Endodermal cell (in vitro differentiated cells): ENCODE measurements at regions not wholly inside any gene's neighbourhood (a gene's known extent, or its start where the extent isn't known, plus 50 kb on each side); places are given as distances from the start of the nearest gene placed in this dataset.

Experiments
- DNase-seq: peaks from one replicate; pipeline ENCODE4 v3.0.0-alpha.2; 2017
- H3K27ac ChIP-seq: 2 replicates; pipeline ENCODE4 v1.5.1; 2013; ENCODE audit warnings: mild to moderate bottlenecking, low read depth, low read length, moderate library complexity
- H3K27me3 ChIP-seq: 2 replicates; pipeline ENCODE4 v1.6.1; 2013; ENCODE audit warnings: mild to moderate bottlenecking, low read length, moderate library complexity; ENCODE audit not compliant: insufficient read depth, control insufficient read depth, poor library complexity, severe bottlenecking
- H3K36me3 ChIP-seq: 2 replicates; pipeline ENCODE4 v1.7.0; 2013; ENCODE audit warnings: mild to moderate bottlenecking, low read length, moderate library complexity; ENCODE audit not compliant: control insufficient read depth, insufficient read depth
- H3K4me1 ChIP-seq: one replicate; pipeline ENCODE4 v1.7.0; 2013; ENCODE audit warnings: low read length; ENCODE audit not compliant: control insufficient read depth, insufficient read depth
- H3K4me3 ChIP-seq: 2 replicates; pipeline ENCODE4 v1.5.1; 2013; ENCODE audit warnings: mild to moderate bottlenecking, low read length, moderate library complexity
- H3K9ac ChIP-seq: 2 replicates; pipeline ENCODE4 v1.6.1; 2013; ENCODE audit warnings: mild to moderate bottlenecking, low read length, moderate library complexity; ENCODE audit not compliant: poor library complexity, severe bottlenecking; ENCODE audit errors: extremely low read depth
- H3K9me3 ChIP-seq: 2 replicates; pipeline ENCODE4 v1.6.1; 2013; ENCODE audit warnings: mild to moderate bottlenecking, low read length, moderate library complexity; ENCODE audit not compliant: control insufficient read depth
- H3K27ac Mint-ChIP-seq: 2 replicates; pipeline ENCODE4 v1.8.0; 2020; ENCODE audit warnings: mixed read lengths
- H3K27me3 Mint-ChIP-seq: 2 replicates; pipeline ENCODE4 v1.8.0; 2021; ENCODE audit warnings: mild to moderate bottlenecking, mixed read lengths; ENCODE audit not compliant: insufficient read depth
- H3K36me3 Mint-ChIP-seq: 2 replicates; pipeline ENCODE4 v1.8.0; 2020; ENCODE audit warnings: low read depth, mixed read lengths
- H3K4me1 Mint-ChIP-seq: 2 replicates; pipeline ENCODE4 v1.8.0; 2020; ENCODE audit warnings: mixed read lengths
- H3K4me3 Mint-ChIP-seq: 2 replicates; pipeline ENCODE4 v1.8.0; 2020; ENCODE audit warnings: mild to moderate bottlenecking, moderate library complexity, mixed read lengths
- H3K9me3 Mint-ChIP-seq: 2 replicates; pipeline ENCODE4 v1.8.0; 2020; ENCODE audit warnings: mild to moderate bottlenecking, mixed read lengths
- WGBS, 2 experiments: methylation state at CpG; one replicate each; pipeline versions ENCODE4 v1.1.5 to v1.1.7; 2013; ENCODE audit warnings: missing lambda C conversion rate in 2 of 2, mixed read lengths in 1 of 2; ENCODE audit not compliant: insufficient coverage in 1 of 2, insufficient read length in 1 of 2; 5-methylcytosine and 5-hydroxymethylcytosine counted together
- TF ChIP-seq, protein P1 (sequence below): fragments of 200-600 bp; sonication (generic); conservative IDR thresholded peaks from 2 replicates; pipeline ENCODE4 v1.5.0; 2021; ENCODE audit warnings: antibody characterized with exemption, mild to moderate bottlenecking

DNA sequence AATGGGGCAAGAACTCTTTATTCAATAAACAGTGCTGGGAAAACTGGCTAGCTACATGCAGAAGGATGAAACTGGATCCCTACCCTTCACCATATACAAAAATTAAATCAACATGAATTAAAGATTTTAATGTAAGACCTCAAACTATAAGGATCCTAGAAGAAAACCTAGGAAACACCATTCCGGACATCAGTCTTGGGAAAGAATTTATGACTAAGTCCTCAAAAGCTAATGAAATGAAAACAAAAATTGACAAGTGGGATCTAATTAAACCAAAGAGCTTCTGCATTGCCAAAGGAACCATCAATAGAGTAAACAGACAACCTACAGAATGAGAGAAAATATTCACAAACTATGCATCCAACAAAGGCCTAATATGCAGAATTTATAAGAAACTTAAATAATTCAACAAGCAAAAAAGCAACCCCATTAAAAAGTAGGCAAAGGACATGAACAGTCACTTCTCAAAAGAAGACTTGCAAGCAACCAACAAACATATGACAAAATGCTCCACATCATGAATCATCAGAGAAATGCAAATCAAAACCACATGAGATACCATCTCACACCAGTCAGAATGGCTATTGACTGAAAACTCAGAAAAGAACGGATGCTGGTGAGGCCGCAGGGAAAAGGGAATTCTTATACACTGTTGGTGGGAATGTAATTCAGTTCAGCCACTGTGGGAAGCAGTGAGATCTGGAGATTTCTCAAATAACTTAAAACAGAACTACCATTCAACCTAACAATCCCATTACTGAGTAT, 104.3 kb upstream of the MAP3K1 start:
- H3K4me1 ChIP-seq, result peaks cover 3% of the 10 kb centered on the region
- TF ChIP-seq, protein P1, sequence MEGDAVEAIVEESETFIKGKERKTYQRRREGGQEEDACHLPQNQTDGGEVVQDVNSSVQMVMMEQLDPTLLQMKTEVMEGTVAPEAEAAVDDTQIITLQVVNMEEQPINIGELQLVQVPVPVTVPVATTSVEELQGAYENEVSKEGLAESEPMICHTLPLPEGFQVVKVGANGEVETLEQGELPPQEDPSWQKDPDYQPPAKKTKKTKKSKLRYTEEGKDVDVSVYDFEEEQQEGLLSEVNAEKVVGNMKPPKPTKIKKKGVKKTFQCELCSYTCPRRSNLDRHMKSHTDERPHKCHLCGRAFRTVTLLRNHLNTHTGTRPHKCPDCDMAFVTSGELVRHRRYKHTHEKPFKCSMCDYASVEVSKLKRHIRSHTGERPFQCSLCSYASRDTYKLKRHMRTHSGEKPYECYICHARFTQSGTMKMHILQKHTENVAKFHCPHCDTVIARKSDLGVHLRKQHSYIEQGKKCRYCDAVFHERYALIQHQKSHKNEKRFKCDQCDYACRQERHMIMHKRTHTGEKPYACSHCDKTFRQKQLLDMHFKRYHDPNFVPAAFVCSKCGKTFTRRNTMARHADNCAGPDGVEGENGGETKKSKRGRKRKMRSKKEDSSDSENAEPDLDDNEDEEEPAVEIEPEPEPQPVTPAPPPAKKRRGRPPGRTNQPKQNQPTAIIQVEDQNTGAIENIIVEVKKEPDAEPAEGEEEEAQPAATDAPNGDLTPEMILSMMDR, result no peak
- Mint-ChIP-seq H3K27me3 (peaks cover 1% of the 10 kb centered on the region), H3K4me3 (no peak overlapping the region), H3K4me1 (peaks cover 32% of the 10 kb centered on the region), H3K9me3 (peaks cover 7% of the 10 kb centered on the region), H3K36me3 (no peaks in the 10 kb centered on the region), H3K27ac (no peak overlapping the region)
- H3K36me3 ChIP-seq, result no peaks in the 10 kb centered on the region
- H3K4me3 ChIP-seq, result no peak overlapping the region
- H3K9me3 ChIP-seq, result peaks cover 6% of the 10 kb centered on the region
- 92 to 100% methylated on average over 1 to 3 of the region's 3 CpGs for WGBS, 2 experiments
- H3K27ac ChIP-seq, result no peak overlapping the region
- H3K27me3 ChIP-seq, result no peaks in the 10 kb centered on the region
- H3K9ac ChIP-seq, result no peak overlapping the region
- DNase-seq, result no peak

DNA sequence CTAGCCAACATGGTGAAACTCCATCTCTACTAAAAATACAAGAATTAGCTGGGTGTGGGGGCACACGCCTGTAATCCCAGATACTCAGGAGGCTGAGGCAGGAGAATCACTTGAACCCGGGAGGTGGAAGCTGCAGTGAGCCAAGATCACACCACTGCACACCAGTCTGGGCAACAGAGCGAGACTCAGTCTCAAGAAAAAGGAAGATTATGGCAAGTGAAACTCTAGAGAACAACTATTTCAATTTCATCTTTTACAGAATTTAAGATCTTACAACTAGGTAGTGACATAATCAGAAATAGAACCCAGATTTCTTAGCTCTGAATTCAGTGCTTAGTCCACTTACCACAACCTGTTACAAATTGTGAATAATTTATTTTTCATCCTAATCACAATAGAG, 108.8 kb upstream of the MAP3K1 start:
- WGBS, 2 experiments, result 83 to 94% methylated on average over 2 to 3 of the region's 3 CpGs
- H3K9me3 ChIP-seq, result peaks cover 6% of the 10 kb centered on the region
- no peak for DNase-seq
- no peak overlapping the region for H3K4me3 Mint-ChIP-seq
- H3K36me3 Mint-ChIP-seq, result no peaks in the 10 kb centered on the region
- no peak overlapping the region for H3K9ac ChIP-seq
- H3K4me3 ChIP-seq, result no peak overlapping the region
- H3K9me3 Mint-ChIP-seq, result peaks cover 7% of the 10 kb centered on the region
- no peak overlapping the region for H3K27ac Mint-ChIP-seq
- no peaks in the 10 kb centered on the region for H3K27me3 ChIP-seq
- no peaks in the 10 kb centered on the region for H3K27me3 Mint-ChIP-seq
- H3K36me3 ChIP-seq, result no peaks in the 10 kb centered on the region
- H3K27ac ChIP-seq, result no peak overlapping the region
- no peaks in the 10 kb centered on the region for H3K4me1 ChIP-seq
- TF ChIP-seq, protein P1, result no peak
- peaks cover 8% of the 10 kb centered on the region for H3K4me1 Mint-ChIP-seq

DNA sequence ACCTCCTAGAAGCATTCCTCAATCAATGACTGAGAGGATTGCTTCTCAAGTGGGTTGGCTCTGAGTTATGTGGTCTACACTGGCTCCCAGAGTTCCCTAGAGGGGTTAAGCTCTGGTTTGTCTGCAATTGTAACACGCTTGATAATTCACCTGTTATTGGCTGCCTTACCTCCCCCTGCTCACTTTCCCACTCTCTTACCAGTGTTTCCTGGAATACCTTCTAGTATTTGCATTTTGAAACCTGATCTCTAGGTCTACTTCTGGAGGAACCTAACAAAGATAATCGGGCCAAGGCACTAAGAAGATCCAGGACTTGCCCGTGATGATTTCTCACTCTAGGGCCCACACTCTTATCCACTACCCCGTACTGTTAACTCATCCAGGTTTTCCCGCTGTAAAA, 110.1 kb upstream of the MAP3K1 start:
- WGBS, 2 experiments, result 79 to 80% methylated on average over 5 of the region's 5 CpGs
- no peaks in the 10 kb centered on the region for H3K27me3 Mint-ChIP-seq
- Histone ChIP-seq H3K4me3 (no peak overlapping the region), H3K36me3 (no peaks in the 10 kb centered on the region), H3K9ac (no peak overlapping the region), H3K27ac (no peak overlapping the region), H3K4me1 (no peaks in the 10 kb centered on the region), H3K27me3 (no peaks in the 10 kb centered on the region), H3K9me3 (no peaks in the 10 kb centered on the region)
- TF ChIP-seq, protein P1, result no peak
- peaks cover 3% of the 10 kb centered on the region for H3K9me3 Mint-ChIP-seq
- H3K4me1 Mint-ChIP-seq, result peaks cover 8% of the 10 kb centered on the region
- no peak overlapping the region for H3K27ac Mint-ChIP-seq
- no peak overlapping the region for H3K4me3 Mint-ChIP-seq
- no peaks in the 10 kb centered on the region for H3K36me3 Mint-ChIP-seq
- no peak for DNase-seq
